ENCODE measurements at regions not wholly inside any gene's neighbourhood (a gene's known extent, or its start where the extent isn't known, plus 50 kb on each side); places are given as distances from the start of the nearest gene placed in this dataset.

DNA sequence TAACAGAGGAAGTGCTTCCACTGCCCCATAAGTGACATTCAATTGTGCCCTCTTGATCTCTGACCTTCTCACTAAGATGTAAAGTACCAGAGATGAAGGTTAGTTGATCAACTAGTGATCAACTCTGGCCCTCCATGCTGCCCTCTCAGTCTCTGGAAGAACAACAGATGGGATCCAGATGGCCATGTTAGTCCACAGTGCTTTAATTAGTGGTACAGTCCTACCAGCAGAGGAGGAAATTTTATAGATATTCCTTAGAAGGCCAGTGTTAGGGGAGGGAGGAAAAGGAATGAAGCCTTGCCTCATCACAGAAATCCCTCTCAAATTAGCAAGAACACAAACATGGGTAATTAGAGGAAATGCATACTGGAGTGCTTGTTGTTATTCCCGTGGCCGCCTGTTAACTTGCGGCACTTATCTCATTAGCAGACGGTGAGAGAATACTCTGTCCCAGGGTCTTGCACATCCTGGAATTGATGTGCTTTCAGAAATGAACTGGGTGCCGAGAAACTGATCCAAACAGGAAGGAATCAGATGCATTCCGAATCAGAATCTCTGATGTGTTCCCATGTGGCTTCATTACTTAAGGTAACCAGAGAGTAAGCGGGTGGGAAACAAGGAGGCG lies 91.1 kb upstream of the RGS4 start:
- H3K27me3 ChIP-seq (ENCODE audit: control insufficient read depth in 1 of 2, insufficient read depth in 2 of 2, low read length in 2 of 2), result no peaks in the 10 kb centered on the region
- ATAC-seq (ENCODE audit: poor library complexity) (no peak), DNase-seq (no peak)
- H3K4me3 Mint-ChIP-seq, result no peak overlapping the region
- no peak overlapping the region for H3K27ac ChIP-seq (ENCODE audit: low read depth in 1 of 2, low read length in 2 of 2)
- peaks cover 17% of the 10 kb centered on the region for H3K27me3 Mint-ChIP-seq
- CTCF ChIA-PET, result no interaction called here
- TF ChIP-seq, protein P1, sequence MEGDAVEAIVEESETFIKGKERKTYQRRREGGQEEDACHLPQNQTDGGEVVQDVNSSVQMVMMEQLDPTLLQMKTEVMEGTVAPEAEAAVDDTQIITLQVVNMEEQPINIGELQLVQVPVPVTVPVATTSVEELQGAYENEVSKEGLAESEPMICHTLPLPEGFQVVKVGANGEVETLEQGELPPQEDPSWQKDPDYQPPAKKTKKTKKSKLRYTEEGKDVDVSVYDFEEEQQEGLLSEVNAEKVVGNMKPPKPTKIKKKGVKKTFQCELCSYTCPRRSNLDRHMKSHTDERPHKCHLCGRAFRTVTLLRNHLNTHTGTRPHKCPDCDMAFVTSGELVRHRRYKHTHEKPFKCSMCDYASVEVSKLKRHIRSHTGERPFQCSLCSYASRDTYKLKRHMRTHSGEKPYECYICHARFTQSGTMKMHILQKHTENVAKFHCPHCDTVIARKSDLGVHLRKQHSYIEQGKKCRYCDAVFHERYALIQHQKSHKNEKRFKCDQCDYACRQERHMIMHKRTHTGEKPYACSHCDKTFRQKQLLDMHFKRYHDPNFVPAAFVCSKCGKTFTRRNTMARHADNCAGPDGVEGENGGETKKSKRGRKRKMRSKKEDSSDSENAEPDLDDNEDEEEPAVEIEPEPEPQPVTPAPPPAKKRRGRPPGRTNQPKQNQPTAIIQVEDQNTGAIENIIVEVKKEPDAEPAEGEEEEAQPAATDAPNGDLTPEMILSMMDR (IDR thresholded peaks at IDR 0.05), result no peak
- H3K36me3 ChIP-seq (ENCODE audit: insufficient read depth, low read length), result no peaks in the 10 kb centered on the region
- POLR2A ChIA-PET, result no interaction called here
- H3K9me3 Mint-ChIP-seq, result no peaks in the 10 kb centered on the region
- no peaks in the 10 kb centered on the region for H3K4me1 ChIP-seq (ENCODE audit: insufficient read depth, low read length)
- intact Hi-C loops (cut with DNase I, micrococcal nuclease), result no loop called here
- no peak overlapping the region for H3K4me3 ChIP-seq (ENCODE audit: low read length)
- H3K27ac Mint-ChIP-seq, result no peak overlapping the region
- no peaks in the 10 kb centered on the region for H3K9me3 ChIP-seq (ENCODE audit: control insufficient read depth in 1 of 2, insufficient read depth in 1 of 2, low read length in 2 of 2)
- no peaks in the 10 kb centered on the region for H3K4me1 Mint-ChIP-seq (ENCODE audit: low read depth)
- H3K36me3 Mint-ChIP-seq (ENCODE audit: low read depth), result no peaks in the 10 kb centered on the region

DNA sequence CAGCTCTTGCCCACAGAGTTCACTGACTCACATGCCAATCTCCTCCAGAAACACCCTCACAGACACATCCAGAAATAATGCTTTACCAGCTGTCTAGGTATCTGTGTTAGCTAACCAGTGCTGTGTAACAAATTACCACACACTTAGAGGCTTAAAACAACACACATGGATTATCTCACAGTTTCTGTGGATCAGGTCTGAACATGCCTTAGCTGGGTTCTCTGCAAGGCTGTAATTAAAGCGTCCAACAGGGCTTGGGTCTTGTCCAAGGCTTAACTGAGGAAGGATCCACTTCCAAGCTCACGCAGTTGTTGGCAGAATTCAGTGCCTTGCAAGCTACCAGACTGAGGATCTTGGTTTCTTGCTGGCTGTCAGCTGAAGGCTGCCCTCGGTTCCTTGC lies 92.5 kb upstream of the RGS4 start:
- H3K27ac ChIP-seq (ENCODE audit: low read depth in 1 of 2, low read length in 2 of 2), result no peak overlapping the region
- no peak for DNase-seq
- Mint-ChIP-seq H3K4me1 (ENCODE audit: low read depth) (no peaks in the 10 kb centered on the region), H3K27ac (no peak overlapping the region), H3K9me3 (no peaks in the 10 kb centered on the region), H3K36me3 (ENCODE audit: low read depth) (no peaks in the 10 kb centered on the region), H3K4me3 (no peak overlapping the region), H3K27me3 (peaks cover 17% of the 10 kb centered on the region)
- H3K27me3 ChIP-seq (ENCODE audit: control insufficient read depth in 1 of 2, insufficient read depth in 2 of 2, low read length in 2 of 2), result no peaks in the 10 kb centered on the region
- TF ChIP-seq, protein P1 (IDR thresholded peaks at IDR 0.05), result no peak
- intact Hi-C loops (cut with DNase I, micrococcal nuclease), result no loop called here
- H3K4me1 ChIP-seq (ENCODE audit: insufficient read depth, low read length), result no peaks in the 10 kb centered on the region
- H3K9me3 ChIP-seq (ENCODE audit: control insufficient read depth in 1 of 2, insufficient read depth in 1 of 2, low read length in 2 of 2), result no peaks in the 10 kb centered on the region
- CTCF ChIA-PET, result no interaction called here
- H3K36me3 ChIP-seq (ENCODE audit: insufficient read depth, low read length), result no peaks in the 10 kb centered on the region
- no peak for ATAC-seq (ENCODE audit: poor library complexity)
- H3K4me3 ChIP-seq (ENCODE audit: low read length), result no peak overlapping the region
- POLR2A ChIA-PET, result no interaction called here

DNA sequence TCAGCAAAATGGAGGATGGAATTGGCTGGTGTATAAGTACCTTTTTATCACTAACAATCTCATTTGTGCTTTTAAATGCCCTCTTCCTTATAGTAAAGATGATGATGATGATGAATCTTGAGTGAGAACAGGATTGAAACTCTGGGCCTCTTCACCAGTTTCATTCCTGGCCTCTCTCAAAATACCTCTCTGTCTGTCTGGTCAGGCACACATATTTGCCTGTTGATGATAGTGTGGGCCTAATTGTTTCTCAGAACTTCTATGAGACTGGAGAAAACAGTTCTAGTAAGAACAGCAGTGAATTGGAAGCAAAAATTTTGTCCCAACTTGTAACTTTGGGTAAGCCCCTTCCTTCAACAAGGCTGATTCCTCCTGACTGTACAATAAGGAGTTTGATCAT lies 94.4 kb upstream of the RGS4 start:
- TF ChIP-seq, protein P1 (IDR thresholded peaks at IDR 0.05), result no peak
- H3K4me1 Mint-ChIP-seq (ENCODE audit: low read depth), result no peaks in the 10 kb centered on the region
- ChIA-PET POLR2A (no interaction called here), CTCF (no interaction called here)
- H3K9me3 ChIP-seq (ENCODE audit: control insufficient read depth in 1 of 2, insufficient read depth in 1 of 2, low read length in 2 of 2), result no peaks in the 10 kb centered on the region
- no peaks in the 10 kb centered on the region for H3K9me3 Mint-ChIP-seq
- H3K27ac Mint-ChIP-seq, result no peak overlapping the region
- H3K27me3 Mint-ChIP-seq, result peaks cover 9% of the 10 kb centered on the region
- no peak overlapping the region for H3K4me3 Mint-ChIP-seq
- H3K36me3 ChIP-seq (ENCODE audit: insufficient read depth, low read length), result no peaks in the 10 kb centered on the region
- DNase-seq (no peak), ATAC-seq (ENCODE audit: poor library complexity) (no peak)
- H3K4me3 ChIP-seq (ENCODE audit: low read length), result no peak overlapping the region
- no peaks in the 10 kb centered on the region for H3K36me3 Mint-ChIP-seq (ENCODE audit: low read depth)
- intact Hi-C loops (cut with DNase I, micrococcal nuclease), result no loop called here
- no peaks in the 10 kb centered on the region for H3K27me3 ChIP-seq (ENCODE audit: control insufficient read depth in 1 of 2, insufficient read depth in 2 of 2, low read length in 2 of 2)
- H3K27ac ChIP-seq (ENCODE audit: low read depth in 1 of 2, low read length in 2 of 2), result no peak overlapping the region
- no peaks in the 10 kb centered on the region for H3K4me1 ChIP-seq (ENCODE audit: insufficient read depth, low read length)

Measured in CD4-positive, alpha-beta T cell (primary cell).